NCI-H1436 (cell line): ENCODE measurements at regions not wholly inside any gene's neighbourhood (a gene's known extent, or its start where the extent isn't known, plus 50 kb on each side); places are given as distances from the start of the nearest gene placed in this dataset.
"Not testable (repeated sequence)": the region's sequence is repeated elsewhere in the genome, so short reads cannot be mapped to it uniquely, and the experiment has no call there.

Experiments
- DNase-seq: peaks from one replicate; lab custom pipeline; 2025; lab: John Stamatoyannopoulos, UW

GRCh38 chr18:42474577-42474976 lies 519.5 kb downstream of the PIK3C3 start:
- DNase-seq: no peak

- DNase-seq: no peak
Measured at GRCh38 chr18:42475157-42475556, 520.1 kb downstream of the PIK3C3 start.

GRCh38 chr18:42477267-42477666 lies 522.2 kb downstream of the PIK3C3 start:
- DNase-seq: no peak

GRCh38 chr18:42480441-42480840 lies 525.4 kb downstream of the PIK3C3 start:
- DNase-seq: no peak

- DNase-seq: no peak
Measured at GRCh38 chr18:42484648-42485047, 529.6 kb downstream of the PIK3C3 start.

GRCh38 chr18:42486271-42486670 lies 531.2 kb downstream of the PIK3C3 start:
- DNase-seq: no peak

- DNase-seq: no peak
Measured at GRCh38 chr18:42508683-42509296, 553.8 kb downstream of the PIK3C3 start.

GRCh38 chr18:42509750-42510415 lies 554.8 kb downstream of the PIK3C3 start:
- DNase-seq: no peak

GRCh38 chr18:42510540-42510939 lies 555.5 kb downstream of the PIK3C3 start:
- no peak for DNase-seq

- DNase-seq: no peak
Measured at GRCh38 chr18:42513441-42513840, 558.4 kb downstream of the PIK3C3 start.

GRCh38 chr18:42514512-42514911 lies 559.5 kb downstream of the PIK3C3 start:
- DNase-seq: no peak

- no peak for DNase-seq
Measured at GRCh38 chr18:42517896-42518295, 562.9 kb downstream of the PIK3C3 start.

- DNase-seq: not testable (repeated sequence)
Measured at GRCh38 chr18:42518331-42518730, 563.3 kb downstream of the PIK3C3 start.

- DNase-seq: no peak
Measured at GRCh38 chr18:42520138-42520537, 565.1 kb downstream of the PIK3C3 start.

GRCh38 chr18:42525905-42526304 lies 570.9 kb downstream of the PIK3C3 start:
- no peak for DNase-seq

- no peak for DNase-seq
Measured at GRCh38 chr18:42527766-42528165, 572.7 kb downstream of the PIK3C3 start.

GRCh38 chr18:42530276-42530675 lies 575.2 kb downstream of the PIK3C3 start:
- no peak for DNase-seq

GRCh38 chr18:42532119-42532518 lies 577.1 kb downstream of the PIK3C3 start:
- no peak for DNase-seq

GRCh38 chr18:42533009-42533575 lies 578.1 kb downstream of the PIK3C3 start:
- DNase-seq: no peak

GRCh38 chr18:42533616-42534015 lies 578.6 kb downstream of the PIK3C3 start:
- DNase-seq: no peak

GRCh38 chr18:42534313-42534712 lies 579.3 kb downstream of the PIK3C3 start:
- DNase-seq: no peak

GRCh38 chr18:42536442-42536841 lies 579.0 kb downstream of the RIT2 start:
- DNase-seq: no peak

GRCh38 chr18:42537291-42537690 lies 578.2 kb downstream of the RIT2 start:
- no peak for DNase-seq

GRCh38 chr18:42544901-42545300 lies 570.6 kb downstream of the RIT2 start:
- DNase-seq: no peak
